Activated T-cell treated with anti-CD3 and anti-CD28 coated beads for 24 hours (primary cell): ENCODE measurements at regions not wholly inside any gene's neighbourhood (a gene's known extent, or its start where the extent isn't known, plus 50 kb on each side); places are given as distances from the start of the nearest gene placed in this dataset.
"Not testable (repeated sequence)": the region's sequence is repeated elsewhere in the genome, so short reads cannot be mapped to it uniquely, and the experiment has no call there.

Source experiments
- DNase-seq: peaks from one replicate; pipeline ENCODE4 v3.0.0-alpha.2; 2020; ENCODE audit warnings: low read depth

DNA sequence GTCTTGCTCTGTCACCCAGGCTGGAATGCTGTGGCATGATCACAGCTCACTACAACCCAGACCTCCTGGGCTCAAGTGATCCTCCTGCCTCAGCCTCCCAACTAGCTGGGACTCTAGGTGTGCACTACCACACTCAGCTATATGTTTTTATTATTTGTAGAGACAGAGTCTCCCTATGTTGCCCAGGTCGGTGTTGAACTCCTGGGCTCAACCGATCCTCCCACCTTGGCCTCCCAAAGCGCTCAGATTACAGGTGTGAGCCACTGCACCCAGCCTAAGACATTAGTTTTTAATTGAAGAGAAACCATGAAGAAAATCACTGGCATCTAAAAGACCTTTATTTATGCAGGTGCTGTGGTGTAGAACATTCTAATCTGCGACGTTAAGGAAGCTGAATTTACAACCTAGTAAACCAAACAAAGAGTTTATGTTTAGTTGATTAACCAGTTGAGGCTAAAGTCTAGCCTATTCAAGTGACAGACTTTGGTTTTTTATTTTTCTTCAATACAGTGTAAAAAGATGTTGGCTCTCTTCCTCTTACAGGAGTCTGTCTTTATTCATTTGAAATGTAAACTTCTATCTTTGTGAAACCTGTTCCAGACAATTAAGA is 52.5 kb upstream of the NBL1 start:
- DNase-seq: no peak

DNA sequence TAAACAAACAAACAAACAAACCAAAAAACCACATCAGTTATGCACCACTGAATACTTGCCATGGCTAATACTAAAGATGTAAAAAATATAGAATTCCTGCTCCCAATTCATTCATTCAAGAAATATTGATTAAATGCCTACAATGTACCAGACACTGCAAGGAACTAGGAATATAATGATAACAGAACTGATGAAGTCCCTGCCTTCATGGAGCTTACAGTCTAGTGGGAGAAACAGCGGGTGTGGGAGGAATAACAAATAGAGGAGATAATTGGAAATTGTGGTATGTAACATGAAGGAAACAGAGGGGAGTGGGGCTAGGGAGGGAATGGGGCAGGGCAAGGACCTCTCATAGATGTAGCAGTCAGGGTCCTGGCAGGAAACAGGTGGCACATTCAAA is 58.6 kb upstream of the NBL1 start:
- DNase-seq: no peak

GRCh38 chr1:19582318-19582717 is 61.8 kb upstream of the NBL1 start:
- peak; percentile 64 for DNase-seq

DNA sequence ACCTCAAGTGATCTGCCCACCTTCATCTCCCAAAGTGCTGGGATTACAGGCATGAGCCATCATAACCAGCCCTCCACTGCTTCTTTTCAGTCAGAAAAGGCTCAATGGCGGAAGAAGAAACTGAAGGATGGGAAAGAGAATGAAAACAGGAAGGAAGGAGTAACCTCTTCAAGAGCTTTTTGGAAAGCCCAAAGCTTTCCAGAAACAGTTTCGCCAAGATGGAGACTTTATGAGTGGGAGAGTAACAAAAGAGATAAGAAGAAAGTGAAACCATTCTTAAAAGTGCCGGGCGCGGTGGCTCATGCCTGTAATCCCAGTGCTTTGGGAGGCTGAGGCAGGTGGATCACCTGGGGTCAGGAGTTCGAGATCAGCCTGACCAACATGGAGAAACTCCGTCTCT is 62.7 kb upstream of the NBL1 start:
- no peak for DNase-seq

DNA sequence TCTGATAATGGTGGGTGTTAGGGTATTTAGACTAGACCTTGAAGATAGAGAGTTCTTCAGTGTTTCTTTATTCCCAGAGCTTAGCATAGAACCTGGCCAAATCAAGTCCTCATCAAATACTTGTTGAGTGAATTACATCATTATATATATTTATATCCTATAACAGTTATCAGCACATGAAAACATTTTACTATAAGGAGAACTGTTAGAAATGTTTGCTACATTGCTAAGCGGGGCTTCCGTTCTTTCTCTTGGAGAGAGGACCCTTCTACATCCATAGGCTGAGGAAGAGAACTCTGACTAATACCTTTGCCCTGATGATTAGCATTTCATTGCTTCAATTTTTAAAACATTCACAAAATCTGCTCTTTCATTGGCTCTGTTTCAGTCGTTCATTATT is 66.5 kb upstream of the NBL1 start:
- no peak for DNase-seq

- no peak for DNase-seq
These were observed 67.1 kb upstream of the NBL1 start for GRCh38 chr1:19577036-19577435.

DNA sequence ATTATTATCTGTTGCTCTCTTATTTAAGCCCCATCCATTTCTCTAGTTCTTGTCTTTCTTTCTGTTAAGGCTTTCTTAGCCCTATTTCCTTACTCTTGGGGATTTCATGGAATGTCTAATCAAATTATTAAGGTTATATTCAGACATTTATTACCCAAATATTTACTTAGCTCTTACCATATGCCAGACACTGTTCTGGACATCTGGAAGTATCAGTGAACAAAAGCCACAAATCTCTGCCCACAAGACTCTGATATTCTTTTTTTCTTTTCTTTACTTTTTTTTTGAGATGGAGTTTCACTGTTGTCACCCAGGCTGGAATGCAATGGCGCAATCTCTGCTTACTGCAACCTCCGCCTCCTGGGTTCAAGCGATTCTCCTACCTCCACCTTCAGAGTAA is 74.3 kb upstream of the NBL1 start:
- no peak for DNase-seq

GRCh38 chr1:19567041-19567440 is 77.1 kb upstream of the NBL1 start:
- DNase-seq: no peak

- no peak for DNase-seq
These were observed 79.0 kb upstream of the CAPZB start for GRCh38 chr1:19564366-19564765.

GRCh38 chr1:19563324-19564097 is 78.2 kb upstream of the CAPZB start:
- DNase-seq: no peak

GRCh38 chr1:19562847-19563246 is 77.5 kb upstream of the CAPZB start:
- DNase-seq: no peak

- DNase-seq: no peak
These were observed 75.1 kb upstream of the CAPZB start for GRCh38 chr1:19560480-19560879.

- DNase-seq: no peak
These were observed 74.3 kb upstream of the CAPZB start for GRCh38 chr1:19559641-19560040.

- no peak for DNase-seq
These were observed 72.3 kb upstream of the CAPZB start for GRCh38 chr1:19557609-19558051.

DNA sequence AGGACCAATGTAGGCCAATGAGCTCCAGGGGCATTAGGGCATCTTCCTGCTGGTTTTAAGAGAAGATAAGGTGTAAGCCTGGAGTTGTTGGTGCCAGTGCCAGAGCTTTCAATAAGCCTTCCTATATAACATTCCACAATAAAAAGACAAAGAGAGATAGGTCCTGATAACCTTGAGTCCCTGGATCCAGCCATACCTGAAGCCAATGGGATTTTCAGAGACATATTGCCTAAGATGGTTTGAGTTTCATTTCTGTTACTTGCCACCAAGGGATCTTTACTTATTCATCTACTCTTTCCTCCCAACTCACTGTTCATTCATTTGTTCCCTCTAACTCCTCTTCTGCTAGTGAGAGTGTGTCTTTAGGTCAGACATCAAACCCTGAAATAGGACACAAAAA is 68.8 kb upstream of the CAPZB start:
- DNase-seq: no peak

DNA sequence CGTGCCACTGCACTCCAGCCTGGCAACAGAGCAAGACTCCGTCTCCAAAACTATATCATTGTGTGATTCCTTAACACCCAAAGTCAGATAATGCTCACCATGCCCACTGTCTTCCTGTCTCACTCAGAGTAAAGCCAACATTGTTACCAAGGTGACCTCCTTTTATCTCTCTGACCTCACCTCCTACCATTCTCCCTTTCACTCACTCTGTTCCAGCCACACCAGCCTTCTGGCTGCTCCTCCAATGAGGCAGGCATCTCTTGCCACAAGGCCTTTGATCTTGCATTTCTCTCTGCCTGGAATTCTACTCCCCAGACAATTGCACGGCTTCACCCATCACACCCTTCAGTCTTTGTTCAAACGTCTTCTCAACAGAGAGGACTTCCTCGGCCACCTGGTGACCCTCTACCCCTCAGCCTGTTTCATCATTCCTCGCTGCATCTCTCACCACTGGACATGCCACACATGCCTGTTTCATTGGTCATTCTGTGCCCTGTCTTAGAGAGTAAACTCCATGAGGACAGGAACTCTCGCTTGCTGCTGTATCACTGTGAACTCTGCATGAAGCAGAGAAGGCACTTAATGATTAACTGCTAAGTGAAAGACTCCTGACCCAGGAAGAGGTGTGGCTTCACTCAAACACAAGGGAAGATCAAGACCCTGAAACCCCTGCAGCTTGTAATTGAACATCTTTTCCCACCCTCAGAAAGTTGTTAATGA is 67.1 kb upstream of the CAPZB start:
- no peak for DNase-seq

- DNase-seq: not testable (repeated sequence)
These were observed 66.5 kb upstream of the CAPZB start for GRCh38 chr1:19551837-19552236.

- DNase-seq: not testable (repeated sequence)
These were observed 65.1 kb upstream of the CAPZB start for GRCh38 chr1:19550437-19550836.

- no peak for DNase-seq
These were observed 62.5 kb upstream of the CAPZB start for GRCh38 chr1:19547814-19548213.

DNA sequence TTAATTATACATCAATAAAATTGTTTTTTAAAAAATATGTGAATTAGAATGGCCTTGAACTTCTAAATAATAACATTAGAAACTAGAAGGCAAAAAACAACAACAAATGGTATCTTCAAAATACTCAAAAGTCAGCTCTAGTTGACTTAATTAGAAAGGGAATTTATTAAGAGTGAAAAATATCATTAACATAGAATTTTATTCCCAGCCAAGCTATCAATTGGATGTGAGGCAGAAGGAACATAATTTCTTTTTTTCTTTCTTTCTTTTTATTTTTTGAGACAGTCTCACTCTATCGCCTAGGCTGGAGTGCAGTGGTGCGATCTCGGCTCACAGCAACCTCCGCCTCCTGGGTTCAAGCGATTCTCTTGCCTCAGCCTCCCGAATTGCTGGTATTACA is 51.2 kb upstream of the CAPZB start:
- DNase-seq: no peak

DNA sequence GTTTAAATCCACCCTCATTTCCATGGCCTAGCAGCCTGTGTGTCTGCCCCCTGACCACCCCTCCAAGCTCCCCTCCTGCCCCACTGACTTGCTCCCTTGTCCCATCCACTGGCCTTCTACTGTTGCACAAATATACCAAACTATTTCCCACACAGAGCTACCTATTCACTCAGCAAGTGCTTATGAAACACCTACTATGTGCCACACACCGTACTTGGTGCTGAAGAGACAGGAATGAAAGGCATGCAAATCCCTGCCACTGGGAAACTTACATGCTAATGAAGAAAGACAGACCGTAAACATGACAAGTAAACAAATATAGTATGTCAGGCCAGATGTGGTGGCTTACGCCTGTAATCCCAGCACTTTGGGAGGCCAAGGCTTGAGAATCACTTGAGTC is 49.9 kb upstream of the CAPZB start:
- DNase-seq: no peak
